Activated CD8-positive, alpha-beta T cell treated with anti-CD3 and anti-CD28 coated beads for 36 hours (primary cell): ENCODE measurements at regions not wholly inside any gene's neighbourhood (a gene's known extent, or its start where the extent isn't known, plus 50 kb on each side); places are given as distances from the start of the nearest gene placed in this dataset.

Experiments used
- ATAC-seq: fragments of 200-7000 bp; cut with Tn5 transposase; one replicate; pipeline ENCODE4 v1.10.0; 2021; ENCODE audit warnings: mild to moderate bottlenecking, moderate library complexity
- CTCF ChIA-PET: fragments of 350-600 bp; sonication (Branson Sonifier 250); formaldehyde crosslinking; loops from one replicate; lab custom pipeline; 2021; ENCODE audit warnings: antibody characterized with exemption; lab: Charles Lee
- POLR2A ChIA-PET: fragments of 350-600 bp; sonication (Branson Sonifier 250); formaldehyde crosslinking; loops from one replicate; lab custom pipeline; 2021; ENCODE audit warnings: antibody characterized with exemption; lab: Charles Lee
- DNase-seq: peaks from one replicate; pipeline ENCODE4 v3.0.0-alpha.2; 2020
- H3K27ac Mint-ChIP-seq: one replicate; pipeline ENCODE4 v1.8.0; 2021; ENCODE audit warnings: mild to moderate bottlenecking, mixed read lengths
- H3K27me3 Mint-ChIP-seq: one replicate; pipeline ENCODE4 v1.8.0; 2021; ENCODE audit warnings: mixed read lengths
- H3K36me3 Mint-ChIP-seq: one replicate; pipeline ENCODE4 v1.8.0; 2021; ENCODE audit warnings: low read depth, mixed read lengths
- H3K4me1 Mint-ChIP-seq: one replicate; pipeline ENCODE4 v1.8.0; 2021; ENCODE audit warnings: low read depth, mixed read lengths
- H3K4me3 Mint-ChIP-seq: one replicate; pipeline ENCODE4 v1.8.0; 2021; ENCODE audit warnings: mild to moderate bottlenecking, moderate library complexity, mixed read lengths
- H3K9me3 Mint-ChIP-seq: one replicate; pipeline ENCODE4 v1.8.0; 2021; ENCODE audit warnings: mixed read lengths
- intact Hi-C: fragments of 100-400 bp; cut with micrococcal nuclease; formaldehyde crosslinking; loops from one replicate; pipeline ENCODE4 v1.10.0; 2022
- TF ChIP-seq, protein P1 (sequence below): fragments of 200-600 bp; IDR thresholded peaks from one replicate; pipeline ENCODE4 v1.8.0; 2022; ENCODE audit warnings: antibody characterized with exemption, mild to moderate bottlenecking

DNA sequence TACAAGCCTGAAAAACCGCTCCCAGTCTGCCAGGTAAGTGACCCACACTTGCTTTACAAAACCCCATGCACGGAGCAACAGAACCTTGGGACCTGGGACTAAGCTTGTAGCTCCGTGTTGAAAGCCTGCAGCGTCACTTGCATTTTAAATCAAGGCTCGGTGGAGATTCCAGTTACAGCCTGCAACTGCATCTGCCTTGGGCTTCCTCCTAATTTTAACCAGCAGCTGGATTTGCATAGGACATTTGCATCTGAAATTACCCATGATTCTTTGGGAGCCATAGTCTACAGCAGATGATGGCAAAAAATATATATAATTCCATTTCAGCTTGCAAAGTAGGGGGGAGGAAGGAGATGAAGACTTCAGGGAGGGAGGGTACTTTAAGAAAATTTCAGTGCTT is 62.4 kb upstream of the IGSF21 start:
- Mint-ChIP-seq H3K4me1 (no peaks in the 10 kb centered on the region), H3K4me3 (no peak overlapping the region), H3K27ac (no peak overlapping the region), H3K36me3 (no peaks in the 10 kb centered on the region), H3K9me3 (peaks cover 4% of the 10 kb centered on the region), H3K27me3 (peaks cover 9% of the 10 kb centered on the region)
- intact Hi-C loops: no loop called here
- ChIA-PET CTCF (no interaction called here), POLR2A (no interaction called here)
- ATAC-seq (no peak), DNase-seq (no peak)
- TF ChIP-seq, protein P1, sequence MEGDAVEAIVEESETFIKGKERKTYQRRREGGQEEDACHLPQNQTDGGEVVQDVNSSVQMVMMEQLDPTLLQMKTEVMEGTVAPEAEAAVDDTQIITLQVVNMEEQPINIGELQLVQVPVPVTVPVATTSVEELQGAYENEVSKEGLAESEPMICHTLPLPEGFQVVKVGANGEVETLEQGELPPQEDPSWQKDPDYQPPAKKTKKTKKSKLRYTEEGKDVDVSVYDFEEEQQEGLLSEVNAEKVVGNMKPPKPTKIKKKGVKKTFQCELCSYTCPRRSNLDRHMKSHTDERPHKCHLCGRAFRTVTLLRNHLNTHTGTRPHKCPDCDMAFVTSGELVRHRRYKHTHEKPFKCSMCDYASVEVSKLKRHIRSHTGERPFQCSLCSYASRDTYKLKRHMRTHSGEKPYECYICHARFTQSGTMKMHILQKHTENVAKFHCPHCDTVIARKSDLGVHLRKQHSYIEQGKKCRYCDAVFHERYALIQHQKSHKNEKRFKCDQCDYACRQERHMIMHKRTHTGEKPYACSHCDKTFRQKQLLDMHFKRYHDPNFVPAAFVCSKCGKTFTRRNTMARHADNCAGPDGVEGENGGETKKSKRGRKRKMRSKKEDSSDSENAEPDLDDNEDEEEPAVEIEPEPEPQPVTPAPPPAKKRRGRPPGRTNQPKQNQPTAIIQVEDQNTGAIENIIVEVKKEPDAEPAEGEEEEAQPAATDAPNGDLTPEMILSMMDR: no peak

DNA sequence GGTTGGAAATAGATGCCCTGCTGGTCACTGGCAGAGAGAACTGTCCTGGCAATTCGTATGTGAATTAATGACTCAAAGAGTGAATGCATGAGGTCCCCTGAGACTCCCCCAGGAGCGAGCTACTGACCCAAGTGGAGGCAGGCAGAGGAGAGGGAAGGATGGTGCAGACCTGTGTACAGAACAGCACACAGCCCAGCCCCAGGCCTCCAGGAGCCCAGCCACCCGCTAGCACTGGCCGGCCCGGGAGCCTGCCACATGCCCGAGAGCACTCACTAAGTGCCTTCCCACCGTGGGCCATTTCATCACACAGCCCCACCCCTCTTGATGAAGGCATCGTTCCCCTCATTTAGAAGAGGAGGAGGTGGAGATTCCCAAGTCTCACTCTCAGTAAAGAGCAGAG is 62.0 kb upstream of the IGSF21 start:
- H3K4me1 Mint-ChIP-seq: no peaks in the 10 kb centered on the region
- TF ChIP-seq, protein P1: no peak
- no peak overlapping the region for H3K4me3 Mint-ChIP-seq
- H3K36me3 Mint-ChIP-seq: no peaks in the 10 kb centered on the region
- H3K9me3 Mint-ChIP-seq: peaks cover 4% of the 10 kb centered on the region
- ChIA-PET POLR2A (no interaction called here), CTCF (no interaction called here)
- H3K27ac Mint-ChIP-seq: no peak overlapping the region
- ATAC-seq: no peak
- peaks cover 9% of the 10 kb centered on the region for H3K27me3 Mint-ChIP-seq
- DNase-seq: no peak
- intact Hi-C loops: no loop called here

DNA sequence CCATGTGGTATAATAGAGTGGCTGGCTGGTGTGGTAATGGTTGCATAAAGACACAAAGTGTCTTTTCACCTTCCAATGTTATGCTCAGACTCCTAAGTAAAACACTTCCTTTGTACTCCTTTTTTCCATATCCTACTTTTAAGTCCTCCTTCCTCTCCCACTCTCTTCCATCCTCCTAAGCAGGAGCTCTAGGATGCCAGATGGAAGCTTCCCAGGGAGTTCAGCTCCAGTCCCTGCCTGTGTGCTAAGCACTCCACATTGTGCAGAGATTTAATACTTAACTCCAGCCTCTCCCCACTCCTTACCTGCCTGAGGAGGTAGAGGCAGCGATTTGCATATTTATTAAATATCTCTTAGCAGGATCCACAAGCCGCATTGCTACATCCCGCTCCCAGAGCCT is 60.5 kb upstream of the IGSF21 start:
- POLR2A ChIA-PET: no interaction called here

DNA sequence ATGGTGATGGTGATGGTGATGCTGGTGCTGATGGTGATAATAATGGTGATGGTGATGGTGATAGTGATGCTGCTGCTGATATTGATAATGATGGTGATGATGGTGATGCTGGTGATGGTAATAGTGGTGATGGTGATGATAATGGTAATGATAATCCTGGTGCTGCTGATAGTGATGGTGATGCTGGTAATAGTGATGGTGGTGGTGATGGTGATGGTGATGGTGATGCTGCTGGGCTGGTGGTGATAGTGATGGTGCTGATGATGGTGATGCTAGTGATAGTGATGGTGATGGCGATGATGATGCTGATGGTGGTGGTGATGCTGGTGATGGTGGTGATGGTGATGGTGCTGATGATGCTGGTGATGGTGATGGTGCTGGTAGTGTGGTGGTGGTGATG is 58.4 kb upstream of the IGSF21 start:
- POLR2A ChIA-PET: no interaction called here
- DNase-seq (no peak), ATAC-seq (no peak)
- Mint-ChIP-seq H3K36me3 (no peaks in the 10 kb centered on the region), H3K27me3 (peaks cover 4% of the 10 kb centered on the region), H3K4me1 (no peaks in the 10 kb centered on the region), H3K27ac (no peak overlapping the region), H3K9me3 (peaks cover 4% of the 10 kb centered on the region), H3K4me3 (no peak overlapping the region)
- CTCF ChIA-PET: no interaction called here
- TF ChIP-seq, protein P1: no peak
- intact Hi-C loops: no loop called here

More for the DNA sequence above, 60.5 kb upstream of the IGSF21 start:
- Mint-ChIP-seq H3K9me3 (peaks cover 4% of the 10 kb centered on the region), H3K36me3 (no peaks in the 10 kb centered on the region), H3K27ac (no peak overlapping the region), H3K4me3 (no peak overlapping the region), H3K4me1 (no peaks in the 10 kb centered on the region), H3K27me3 (peaks cover 9% of the 10 kb centered on the region)
- CTCF ChIA-PET: no interaction called here
- no peak for DNase-seq
- intact Hi-C loops: no loop called here
- TF ChIP-seq, protein P1: no peak
- no peak for ATAC-seq

DNA sequence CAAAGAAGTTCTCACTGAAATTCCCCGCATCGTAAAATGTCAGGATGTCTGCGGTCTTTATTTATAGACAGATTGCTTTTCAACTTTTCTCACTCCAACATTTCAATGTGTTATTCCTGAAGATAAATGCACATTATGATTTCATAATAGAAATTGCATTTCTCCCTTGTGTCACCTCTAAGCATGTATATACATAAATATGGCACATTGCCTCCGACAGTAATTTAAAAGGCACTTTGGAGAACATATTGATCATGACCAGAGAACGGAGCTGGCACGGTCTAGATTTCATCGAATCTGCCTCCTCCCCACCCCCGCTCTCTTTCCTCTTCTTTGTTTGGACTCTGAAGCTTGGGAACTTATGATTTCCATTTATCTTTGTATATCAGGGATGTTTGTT is 54.9 kb upstream of the IGSF21 start:
- Mint-ChIP-seq H3K4me3 (no peak overlapping the region), H3K36me3 (no peaks in the 10 kb centered on the region), H3K9me3 (peaks cover 4% of the 10 kb centered on the region), H3K27ac (no peak overlapping the region), H3K27me3 (peaks cover 7% of the 10 kb centered on the region), H3K4me1 (no peaks in the 10 kb centered on the region)
- TF ChIP-seq, protein P1: no peak
- POLR2A ChIA-PET: no interaction called here
- no peak for ATAC-seq
- intact Hi-C loops: no loop called here
- CTCF ChIA-PET: no interaction called here
- no peak for DNase-seq
